GM12875 (cell line): ENCODE measurements at regions not wholly inside any gene's neighbourhood (a gene's known extent, or its start where the extent isn't known, plus 50 kb on each side); places are given as distances from the start of the nearest gene placed in this dataset.

Experiments used
- H3K4me3 ChIP-seq: one replicate; pipeline ENCODE4 v1.5.1; 2011; ENCODE audit warnings: low read depth, low read length, control low read depth
- CTCF ChIP-seq: IDR thresholded peaks from 2 replicates; pipeline ENCODE4 v1.5.1; 2011; ENCODE audit warnings: low read depth, mild to moderate bottlenecking, control low read depth, inconsistent platforms, low read length, moderate library complexity, borderline replicate concordance; ENCODE audit not compliant: insufficient read depth

DNA sequence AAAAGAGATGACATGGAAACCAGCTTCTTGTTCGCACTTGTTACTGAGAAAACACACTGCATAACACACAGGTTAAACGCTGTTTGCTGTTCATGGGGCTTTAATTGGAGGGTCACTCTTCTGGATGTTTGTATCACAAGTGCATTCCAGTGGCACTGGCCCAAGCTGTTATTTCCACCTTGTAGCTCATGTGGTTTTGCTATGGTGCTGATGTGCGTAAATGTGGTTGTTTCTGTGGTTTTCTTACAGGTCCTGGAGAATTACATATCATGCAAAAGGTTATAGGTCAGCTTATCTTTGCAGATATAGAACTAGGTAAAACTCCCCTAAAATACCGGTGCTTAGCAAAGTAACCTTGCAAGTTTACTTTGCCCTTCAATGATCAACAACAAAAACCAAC lies 89.3 kb upstream of the AHI1 start:
- no peak overlapping the region for H3K4me3 ChIP-seq
- no peak for TF ChIP-seq CTCF

GRCh38 chr6:135592276-135592675 lies 94.7 kb upstream of the AHI1 start:
- H3K4me3 ChIP-seq, result no peak overlapping the region
- no peak for TF ChIP-seq CTCF

DNA sequence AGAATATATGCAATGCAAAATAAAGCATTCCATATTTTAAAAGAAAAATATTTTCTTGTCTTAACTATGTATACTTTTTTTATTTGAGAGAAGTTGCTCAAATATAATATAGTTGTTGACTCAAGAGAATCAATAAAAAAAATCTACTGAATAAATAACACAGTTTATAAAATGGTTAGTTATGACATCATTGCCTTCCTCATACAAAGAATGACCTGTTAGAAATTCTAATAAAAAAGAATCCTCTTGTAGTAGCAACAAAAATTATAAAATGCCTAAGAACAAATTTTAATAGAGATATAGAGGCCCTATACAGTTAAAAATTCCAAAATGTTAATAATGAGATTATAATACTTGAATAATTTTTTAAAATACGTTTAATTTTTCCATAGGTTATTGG lies 96.5 kb upstream of the AHI1 start:
- H3K4me3 ChIP-seq, result no peak overlapping the region
- TF ChIP-seq CTCF, result no peak

DNA sequence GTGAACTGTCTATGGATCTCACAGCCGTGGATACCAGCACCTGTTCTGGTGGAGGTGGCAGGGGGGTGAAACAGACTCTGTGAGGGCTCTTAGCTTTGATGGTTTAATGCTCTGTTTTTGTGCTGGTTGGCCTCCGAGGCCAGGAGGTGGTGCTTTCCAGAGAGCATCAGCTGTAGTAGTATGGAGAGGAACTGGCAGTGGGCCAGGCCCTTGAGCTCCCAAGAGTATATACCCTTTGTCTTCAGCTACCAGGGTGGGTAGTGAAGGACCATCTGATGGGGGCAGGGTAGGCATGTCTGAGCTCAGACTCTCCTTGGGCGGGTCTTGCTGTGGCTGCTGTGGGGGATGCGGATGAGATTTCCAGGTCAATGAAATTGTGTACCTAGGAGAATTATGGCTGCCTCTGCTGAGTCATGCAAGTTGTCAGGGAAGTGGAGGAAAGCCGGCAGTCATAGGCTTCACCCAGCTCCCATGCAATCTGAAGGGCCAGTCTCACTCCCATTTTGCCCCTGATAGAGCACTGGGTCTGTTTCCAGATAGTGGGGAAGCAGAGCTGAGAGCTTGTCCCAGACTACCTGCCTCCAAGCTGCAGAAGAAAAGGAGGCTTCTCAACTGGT lies 102.7 kb upstream of the AHI1 start:
- TF ChIP-seq CTCF, result no peak
- no peak overlapping the region for H3K4me3 ChIP-seq

DNA sequence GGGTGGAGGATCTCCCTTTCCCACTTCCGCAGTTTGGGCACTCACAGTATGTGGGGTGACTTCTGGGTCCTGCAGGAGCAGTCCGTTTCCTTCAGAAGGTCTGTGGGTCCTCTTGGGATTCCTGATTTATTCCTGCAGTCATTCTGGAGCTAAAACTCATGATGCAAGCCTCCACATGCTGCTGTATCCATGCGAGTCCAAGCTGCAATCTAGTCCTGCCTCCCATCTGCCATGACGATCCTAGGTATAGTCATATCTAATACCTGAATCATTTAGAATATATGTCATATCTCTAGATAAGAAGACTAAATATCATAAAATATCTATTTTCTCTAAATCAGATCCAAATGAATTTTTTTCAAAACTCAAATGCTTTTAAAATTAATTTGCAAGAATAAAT lies 103.4 kb upstream of the AHI1 start:
- no peak overlapping the region for H3K4me3 ChIP-seq
- TF ChIP-seq CTCF, result no peak

DNA sequence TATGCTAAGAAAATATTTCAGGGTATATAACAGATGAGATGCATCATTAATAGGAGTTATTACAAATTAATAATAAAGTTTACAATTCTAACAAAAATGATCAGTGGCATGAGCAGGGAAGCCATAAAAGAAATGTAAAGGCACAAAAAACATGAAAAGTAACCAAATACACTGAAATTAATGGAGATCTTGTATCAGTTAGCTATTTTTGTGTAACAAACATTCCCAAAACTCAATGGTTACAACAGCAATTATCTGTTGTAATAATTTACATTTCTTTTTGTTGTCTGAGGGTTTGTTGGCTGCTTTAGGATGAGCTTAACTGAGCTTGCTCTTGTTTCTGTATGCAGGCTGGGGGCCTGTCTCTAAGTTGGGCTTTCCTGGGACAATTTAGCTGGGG lies 104.3 kb upstream of the AHI1 start:
- TF ChIP-seq CTCF, result no peak
- H3K4me3 ChIP-seq, result no peak overlapping the region

DNA sequence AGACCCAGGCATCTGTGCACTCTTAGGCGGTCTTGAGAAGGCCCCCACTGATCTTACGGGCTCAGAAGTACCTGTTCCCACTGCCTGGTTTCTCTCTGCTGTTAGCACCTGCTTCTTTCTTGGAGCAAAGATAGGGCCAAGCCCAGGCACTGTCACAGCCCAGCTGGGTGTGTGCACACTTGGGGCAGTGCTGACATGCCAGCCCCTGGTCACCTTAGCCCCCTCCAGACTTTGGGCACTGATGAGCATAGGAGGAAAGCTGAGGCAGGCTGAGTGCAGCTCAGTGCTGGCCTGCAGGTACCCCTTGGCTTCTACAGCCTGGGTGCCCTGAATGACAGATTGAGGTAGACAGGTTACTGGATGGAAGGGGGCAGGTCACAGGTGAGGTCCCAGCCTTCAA lies 105.7 kb upstream of the AHI1 start:
- no peak for TF ChIP-seq CTCF
- no peak overlapping the region for H3K4me3 ChIP-seq
